Thoracic aorta (tissue), 2 donors: ENCODE measurements at regions not wholly inside any gene's neighbourhood (a gene's known extent, or its start where the extent isn't known, plus 50 kb on each side); places are given as distances from the start of the nearest gene placed in this dataset.

Source experiments
- ATAC-seq: fragments of 150-250 bp; one replicate; pipeline ENCODE4 v1.8.0; 2017; ENCODE audit warnings: low read depth; ENCODE audit not compliant: insufficient number of reproducible peaks, low FRiP score
- DNase-seq: peaks from one replicate; pipeline ENCODE4 v3.0.0-alpha.2; 2020; ENCODE audit warnings: low spot score
- H3K27ac ChIP-seq, 2 donors: fragments of 200-600 bp; sonication (generic); 1 replicate in 1 of 2; 2 replicates in 1 of 2; pipeline ENCODE4 v1.5.1; 2016; ENCODE audit warnings: mild to moderate bottlenecking in 2 of 2, moderate library complexity in 2 of 2
- H3K27me3 ChIP-seq: fragments of 200-600 bp; sonication (generic); replicated peaks from 2 replicates; pipeline ENCODE4 v1.6.0; 2016; ENCODE audit warnings: mild to moderate bottlenecking; ENCODE audit not compliant: insufficient read depth
- H3K36me3 ChIP-seq: fragments of 200-600 bp; sonication (generic); one replicate; pipeline ENCODE4 v1.5.1; 2016
- H3K4me1 ChIP-seq, 2 donors: fragments of 200-600 bp; sonication (generic); 1 replicate in 1 of 2; 2 replicates in 1 of 2; pipeline versions ENCODE4 v1.5.1 to v1.6.0; 2016; ENCODE audit warnings: low read depth in 2 of 2, mild to moderate bottlenecking in 1 of 2; ENCODE audit not compliant: control insufficient read depth in 1 of 2
- H3K4me3 ChIP-seq: fragments of 200-600 bp; sonication (generic); 2 replicates; pipeline ENCODE4 v1.5.1; 2016; ENCODE audit warnings: mild to moderate bottlenecking
- H3K9me3 ChIP-seq: fragments of 200-600 bp; sonication (generic); 2 replicates; pipeline ENCODE4 v1.5.1; 2016
- CTCF ChIP-seq: fragments of 200-600 bp; sonication (generic); IDR thresholded peaks from one replicate; pipeline ENCODE4 v1.5.1; 2019; ENCODE audit warnings: antibody characterized with exemption

DNA sequence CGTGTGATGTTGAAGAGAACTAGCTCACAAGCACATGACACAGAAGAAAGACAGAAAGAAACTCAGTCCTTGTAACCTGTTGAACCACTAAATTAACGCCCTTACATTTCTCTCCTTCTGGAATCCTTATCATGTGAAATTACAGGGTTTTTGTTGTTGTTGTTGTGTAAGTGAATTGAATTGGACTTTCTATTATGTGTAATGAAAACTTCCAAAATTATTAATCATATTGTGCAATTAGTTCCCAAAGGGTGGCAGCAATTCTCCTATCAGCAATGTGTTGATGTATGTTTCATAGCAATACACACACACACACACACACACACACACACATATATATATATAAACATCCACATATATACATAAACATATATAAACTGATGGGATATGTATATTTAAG, 402.2 kb upstream of the TCF4 start:
- Histone ChIP-seq H3K36me3 (no peaks in the 10 kb centered on the region), H3K27me3 (no peaks in the 10 kb centered on the region), H3K4me3 (no peak overlapping the region), H3K27ac (no peak overlapping the region), H3K9me3 (peaks cover 3% of the 10 kb centered on the region), H3K4me1 (no peaks in the 10 kb centered on the region)
- no peak for TF ChIP-seq CTCF
- ATAC-seq: no peak
- DNase-seq: no peak

- Histone ChIP-seq H3K4me1 (no peaks in the 10 kb centered on the region), H3K27me3 (no peaks in the 10 kb centered on the region), H3K4me3 (no peak overlapping the region), H3K9me3 (peaks cover 3% of the 10 kb centered on the region), H3K36me3 (no peaks in the 10 kb centered on the region), H3K27ac (no peak overlapping the region)
- ATAC-seq (no peak), DNase-seq (no peak)
- no peak for TF ChIP-seq CTCF
Measured at GRCh38 chr18:55988537-55988936, 400.5 kb upstream of the TCF4 start.

DNA sequence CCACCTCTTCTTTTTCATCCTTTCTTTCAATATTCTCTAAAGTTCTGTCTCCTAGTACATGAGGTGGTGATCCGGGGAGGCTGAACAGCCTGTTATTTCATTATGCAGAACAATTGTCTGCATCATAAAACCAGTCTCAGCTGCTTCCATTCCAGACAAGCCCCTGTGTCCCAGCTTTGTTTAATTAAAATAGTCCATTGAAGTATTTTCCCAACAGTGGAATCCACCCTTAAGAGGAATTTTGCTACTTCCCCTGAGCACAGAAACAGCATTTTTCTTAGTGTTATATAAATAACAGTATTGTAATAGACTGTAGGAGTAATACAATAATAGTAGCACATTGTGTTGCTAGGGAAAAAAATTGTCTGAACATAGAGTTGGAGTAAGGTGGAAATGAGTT, 395.4 kb upstream of the TCF4 start:
- Histone ChIP-seq H3K4me1 (no peaks in the 10 kb centered on the region), H3K27me3 (no peaks in the 10 kb centered on the region), H3K36me3 (no peaks in the 10 kb centered on the region), H3K27ac (no peak overlapping the region), H3K4me3 (no peak overlapping the region), H3K9me3 (peaks cover 3% of the 10 kb centered on the region)
- no peak for DNase-seq
- no peak for ATAC-seq
- no peak for TF ChIP-seq CTCF

DNA sequence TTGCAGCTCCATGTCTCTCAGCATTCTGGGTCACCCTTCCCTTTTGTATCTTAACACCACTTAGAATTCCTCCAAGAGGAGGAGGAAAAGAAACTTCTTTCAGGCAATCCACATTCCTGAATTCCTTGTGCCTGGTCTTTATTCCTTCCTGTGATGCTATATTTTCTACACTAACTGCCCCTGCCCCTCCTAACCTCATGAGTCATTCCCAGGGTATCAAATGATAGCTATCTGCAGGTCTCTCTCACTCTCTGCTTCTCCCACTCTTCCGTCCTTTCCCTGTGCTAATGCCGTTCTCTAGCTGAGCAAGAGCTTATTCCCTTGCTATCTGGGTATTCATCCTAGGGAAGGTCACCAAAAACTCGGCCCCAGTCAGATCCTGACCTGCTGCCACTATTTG, 395.0 kb upstream of the TCF4 start:
- H3K27ac ChIP-seq: no peak overlapping the region
- no peaks in the 10 kb centered on the region for H3K27me3 ChIP-seq
- peaks cover under 1% of the 10 kb centered on the region for H3K9me3 ChIP-seq
- H3K4me1 ChIP-seq: no peaks in the 10 kb centered on the region
- H3K4me3 ChIP-seq: no peak overlapping the region
- ATAC-seq (no peak), DNase-seq (no peak)
- TF ChIP-seq CTCF: no peak
- H3K36me3 ChIP-seq: no peaks in the 10 kb centered on the region

DNA sequence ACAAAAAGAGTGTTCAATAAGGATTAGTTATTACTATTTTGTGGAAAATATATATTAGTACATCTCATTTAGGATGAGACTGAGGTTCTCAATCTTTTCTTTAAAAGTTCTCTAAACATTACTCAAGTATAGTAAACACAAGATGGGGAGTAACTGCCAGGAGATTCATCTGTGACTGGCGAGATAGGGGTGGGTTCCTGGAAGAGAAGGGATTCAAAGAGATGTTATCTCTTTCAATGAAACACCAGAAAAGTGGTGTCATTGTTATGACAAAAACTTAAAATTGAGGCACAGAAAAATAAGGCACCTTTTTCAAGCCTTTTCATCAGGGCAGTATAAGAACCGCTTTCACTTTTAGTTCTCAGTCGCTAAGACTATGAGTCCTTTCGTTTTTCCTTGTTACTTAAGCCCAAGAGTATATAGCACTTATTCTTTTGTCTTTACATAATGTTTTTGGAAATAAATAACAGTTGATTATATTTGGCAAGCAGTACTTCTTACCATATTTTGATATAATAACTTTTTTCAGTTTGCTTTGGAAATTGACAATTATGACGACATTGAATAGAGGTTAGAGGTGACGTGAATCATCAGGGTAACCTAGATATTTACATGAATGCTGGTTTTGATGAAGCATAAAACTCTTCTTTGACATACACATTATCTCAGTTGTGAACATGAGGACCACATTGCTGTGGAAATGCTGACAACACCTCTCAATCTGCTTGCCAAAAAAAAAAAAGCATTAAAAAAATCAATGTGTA, 393.9 kb upstream of the TCF4 start:
- no peaks in the 10 kb centered on the region for H3K4me1 ChIP-seq
- no peak overlapping the region for H3K4me3 ChIP-seq
- H3K9me3 ChIP-seq: no peaks in the 10 kb centered on the region
- no peaks in the 10 kb centered on the region for H3K36me3 ChIP-seq
- DNase-seq: no peak
- H3K27ac ChIP-seq: no peak overlapping the region
- no peaks in the 10 kb centered on the region for H3K27me3 ChIP-seq
- ATAC-seq: no peak
- no peak for TF ChIP-seq CTCF
